ENCODE measurements at regions not wholly inside any gene's neighbourhood (a gene's known extent, or its start where the extent isn't known, plus 50 kb on each side); places are given as distances from the start of the nearest gene placed in this dataset.
"Not testable (repeated sequence)": the region's sequence is repeated elsewhere in the genome, so short reads cannot be mapped to it uniquely, and the experiment has no call there.

- no peaks in the 10 kb centered on the region for H3K79me2 ChIP-seq (ENCODE audit: low read length)
- H3K4me1 ChIP-seq (ENCODE audit: low read length), result no peaks in the 10 kb centered on the region
- H3K36me3 ChIP-seq (replicated peaks; ENCODE audit: insufficient read depth, low read length), result no peaks in the 10 kb centered on the region
- H3K27me3 ChIP-seq (replicated peaks; ENCODE audit: insufficient read depth, low read length), result no peaks in the 10 kb centered on the region
- no peak overlapping the region for H3K27ac ChIP-seq (ENCODE audit: low read length)
- H2AFZ ChIP-seq (ENCODE audit: low read length), result no peak overlapping the region
- H3F3A ChIP-seq (ENCODE audit: insufficient read depth, low read length), result no peaks in the 10 kb centered on the region
- H4K20me1 ChIP-seq (ENCODE audit: insufficient read depth, low read length), result no peaks in the 10 kb centered on the region
- no peak overlapping the region for H3K4me3 ChIP-seq (ENCODE audit: low read length)
- no peaks in the 10 kb centered on the region for H3K9me2 ChIP-seq (replicated peaks; ENCODE audit: insufficient read depth, low read length)
- no peak for DNase-seq
- H3K9ac ChIP-seq (ENCODE audit: low read length), result no peak overlapping the region
- no peaks in the 10 kb centered on the region for H3K9me3 ChIP-seq (replicated peaks; ENCODE audit: insufficient read depth, low read length)
- H3K4me2 ChIP-seq (ENCODE audit: low read depth, low read length), result no peak overlapping the region
- no peak for TF ChIP-seq EZH2phosphoT487 (IDR thresholded peaks at IDR 0.05; ENCODE audit: low read length)
- TF ChIP-seq EZH2 (optimal IDR thresholded peaks at IDR 0.05; ENCODE audit: low read depth, low read length), result no peak
- no peak for TF ChIP-seq CTCF (IDR thresholded peaks at IDR 0.05; ENCODE audit: low read length)
These were observed 70.9 kb upstream of the TBX18 start for GRCh38 chr6:84835340-84835739.

GRCh38 chr6:84831924-84832323 lies 67.5 kb upstream of the TBX18 start:
- DNase-seq; H3K27me3 ChIP-seq (replicated peaks; ENCODE audit: insufficient read depth, low read length); H3K79me2 ChIP-seq (ENCODE audit: low read length); H3K27ac ChIP-seq (ENCODE audit: low read length); H3F3A ChIP-seq (ENCODE audit: insufficient read depth, low read length); H4K20me1 ChIP-seq (ENCODE audit: insufficient read depth, low read length); H3K9me3 ChIP-seq (replicated peaks; ENCODE audit: insufficient read depth, low read length); H3K9me2 ChIP-seq (replicated peaks; ENCODE audit: insufficient read depth, low read length); H3K36me3 ChIP-seq (replicated peaks; ENCODE audit: insufficient read depth, low read length); H2AFZ ChIP-seq (ENCODE audit: low read length); H3K4me3 ChIP-seq (ENCODE audit: low read length); H3K9ac ChIP-seq (ENCODE audit: low read length); H3K4me2 ChIP-seq (ENCODE audit: low read depth, low read length); H3K4me1 ChIP-seq (ENCODE audit: low read length): not testable (repeated sequence)

- no peak overlapping the region for H3K4me2 ChIP-seq (ENCODE audit: low read depth, low read length)
- H3K4me1 ChIP-seq (ENCODE audit: low read length), result peaks cover 4% of the 10 kb centered on the region; the same call in 1 of the 2 replicates
- no peaks in the 10 kb centered on the region for H3F3A ChIP-seq (ENCODE audit: insufficient read depth, low read length)
- no peaks in the 10 kb centered on the region for H3K27me3 ChIP-seq (replicated peaks; ENCODE audit: insufficient read depth, low read length)
- DNase-seq, result no peak
- H3K79me2 ChIP-seq (ENCODE audit: low read length), result no peaks in the 10 kb centered on the region
- no peaks in the 10 kb centered on the region for H3K9me2 ChIP-seq (replicated peaks; ENCODE audit: insufficient read depth, low read length)
- no peak overlapping the region for H2AFZ ChIP-seq (ENCODE audit: low read length)
- H4K20me1 ChIP-seq (ENCODE audit: insufficient read depth, low read length), result no peaks in the 10 kb centered on the region
- no peaks in the 10 kb centered on the region for H3K36me3 ChIP-seq (replicated peaks; ENCODE audit: insufficient read depth, low read length)
- H3K4me3 ChIP-seq (ENCODE audit: low read length), result no peak overlapping the region
- TF ChIP-seq EZH2phosphoT487 (IDR thresholded peaks at IDR 0.05; ENCODE audit: low read length) (no peak), EZH2 (optimal IDR thresholded peaks at IDR 0.05; ENCODE audit: low read depth, low read length) (no peak)
- H3K9ac ChIP-seq (ENCODE audit: low read length), result no peak overlapping the region
- H3K9me3 ChIP-seq (replicated peaks; ENCODE audit: insufficient read depth, low read length), result no peaks in the 10 kb centered on the region
- H3K27ac ChIP-seq (ENCODE audit: low read length), result no peak overlapping the region
These were observed 61.1 kb upstream of the TBX18 start for GRCh38 chr6:84825461-84825860.

GRCh38 chr6:84821314-84821713 lies 56.9 kb upstream of the TBX18 start:
- H3K9ac ChIP-seq (ENCODE audit: low read length); H3K4me3 ChIP-seq (ENCODE audit: low read length); H3F3A ChIP-seq (ENCODE audit: insufficient read depth, low read length); DNase-seq; H3K27me3 ChIP-seq (replicated peaks; ENCODE audit: insufficient read depth, low read length); H3K36me3 ChIP-seq (replicated peaks; ENCODE audit: insufficient read depth, low read length); H3K27ac ChIP-seq (ENCODE audit: low read length); H3K4me1 ChIP-seq (ENCODE audit: low read length); H3K79me2 ChIP-seq (ENCODE audit: low read length); H3K4me2 ChIP-seq (ENCODE audit: low read depth, low read length); H3K9me3 ChIP-seq (replicated peaks; ENCODE audit: insufficient read depth, low read length); H4K20me1 ChIP-seq (ENCODE audit: insufficient read depth, low read length); H3K9me2 ChIP-seq (replicated peaks; ENCODE audit: insufficient read depth, low read length); H2AFZ ChIP-seq (ENCODE audit: low read length): not testable (repeated sequence)

- H3K9ac ChIP-seq (ENCODE audit: low read length), result no peak overlapping the region
- H2AFZ ChIP-seq (ENCODE audit: low read length), result no peak overlapping the region
- no peak overlapping the region for H3K4me3 ChIP-seq (ENCODE audit: low read length)
- no peaks in the 10 kb centered on the region for H4K20me1 ChIP-seq (ENCODE audit: insufficient read depth, low read length)
- no peaks in the 10 kb centered on the region for H3K79me2 ChIP-seq (ENCODE audit: low read length)
- TF ChIP-seq EZH2phosphoT487 (IDR thresholded peaks at IDR 0.05; ENCODE audit: low read length) (no peak), EZH2 (optimal IDR thresholded peaks at IDR 0.05; ENCODE audit: low read depth, low read length) (no peak), CTCF (IDR thresholded peaks at IDR 0.05; ENCODE audit: low read length) (no peak)
- no peaks in the 10 kb centered on the region for H3K36me3 ChIP-seq (replicated peaks; ENCODE audit: insufficient read depth, low read length)
- H3K27ac ChIP-seq (ENCODE audit: low read length), result no peak overlapping the region
- DNase-seq, result no peak
- no peak overlapping the region for H3K4me2 ChIP-seq (ENCODE audit: low read depth, low read length)
- no peaks in the 10 kb centered on the region for H3K4me1 ChIP-seq (ENCODE audit: low read length)
- H3F3A ChIP-seq (ENCODE audit: insufficient read depth, low read length), result no peaks in the 10 kb centered on the region
- H3K27me3 ChIP-seq (replicated peaks; ENCODE audit: insufficient read depth, low read length), result no peaks in the 10 kb centered on the region
- H3K9me3 ChIP-seq (replicated peaks; ENCODE audit: insufficient read depth, low read length), result no peaks in the 10 kb centered on the region
- no peaks in the 10 kb centered on the region for H3K9me2 ChIP-seq (replicated peaks; ENCODE audit: insufficient read depth, low read length)
These were observed 52.3 kb upstream of the TBX18 start for GRCh38 chr6:84816741-84817140.
